GM11168 (cell line): ENCODE measurements at regions not wholly inside any gene's neighbourhood (a gene's known extent, or its start where the extent isn't known, plus 50 kb on each side); places are given as distances from the start of the nearest gene placed in this dataset.

ENCODE experiments used
- in situ Hi-C: fragments of 300-500 bp; cut with MboI; formaldehyde crosslinking; loops from one replicate; pipeline ENCODE4 v1.12.0; 2022; ENCODE audit warnings: low sequenced_read_pairs; ENCODE audit not compliant: unreplicated experiment

DNA sequence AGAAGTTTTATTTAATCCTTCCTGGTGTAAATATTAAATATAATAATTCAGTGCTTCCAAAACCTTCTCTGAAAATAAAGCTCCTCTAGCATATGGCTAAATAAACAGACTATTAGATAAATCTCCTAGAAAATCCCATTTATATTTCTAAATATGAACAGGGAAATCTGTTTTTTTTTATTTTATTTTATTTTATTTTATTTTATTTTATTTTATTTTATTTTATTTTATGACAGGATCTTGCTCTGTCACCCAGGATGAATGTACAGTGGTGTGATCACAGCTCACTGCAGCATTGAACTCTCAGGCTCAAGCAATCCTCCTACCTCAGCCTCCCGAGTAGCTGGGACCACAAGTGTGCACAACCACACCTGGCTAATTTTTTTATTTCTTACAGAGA lies 673.5 kb downstream of the IRS1 start:
- in situ Hi-C loops = no loop called here

DNA sequence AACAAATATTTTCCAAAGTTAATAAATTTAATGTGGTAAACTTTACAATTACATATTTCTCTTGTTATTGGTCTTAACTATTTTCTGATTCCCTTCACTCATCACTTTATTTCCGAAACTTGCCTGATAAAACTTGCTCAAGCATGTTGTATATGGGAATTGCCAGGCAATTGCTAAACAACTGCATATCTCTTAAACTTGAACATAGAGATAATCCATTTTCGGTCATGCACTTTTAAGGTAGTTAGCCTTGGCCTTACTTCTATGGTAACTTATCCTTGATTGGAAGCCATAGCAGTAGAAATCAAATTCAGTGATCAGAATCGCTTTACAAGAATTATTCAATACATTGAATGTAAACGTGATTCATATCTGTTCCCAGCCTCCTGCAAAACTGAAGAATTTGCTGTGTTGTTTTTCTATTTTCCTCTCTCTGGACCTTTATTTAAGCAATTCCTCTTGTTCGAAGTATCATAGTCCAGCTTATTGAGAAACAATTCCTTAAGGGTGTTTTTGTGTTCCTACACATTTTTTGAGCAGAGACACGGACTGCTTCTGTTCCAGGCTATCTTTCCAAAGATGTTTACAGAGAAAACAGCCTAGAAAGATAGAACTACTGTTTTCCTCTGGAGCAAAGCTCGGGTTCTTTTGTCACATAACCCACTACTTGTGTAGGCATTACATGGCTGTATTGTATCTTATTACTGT lies 674.3 kb downstream of the IRS1 start:
- in situ Hi-C loops = no loop called here

DNA sequence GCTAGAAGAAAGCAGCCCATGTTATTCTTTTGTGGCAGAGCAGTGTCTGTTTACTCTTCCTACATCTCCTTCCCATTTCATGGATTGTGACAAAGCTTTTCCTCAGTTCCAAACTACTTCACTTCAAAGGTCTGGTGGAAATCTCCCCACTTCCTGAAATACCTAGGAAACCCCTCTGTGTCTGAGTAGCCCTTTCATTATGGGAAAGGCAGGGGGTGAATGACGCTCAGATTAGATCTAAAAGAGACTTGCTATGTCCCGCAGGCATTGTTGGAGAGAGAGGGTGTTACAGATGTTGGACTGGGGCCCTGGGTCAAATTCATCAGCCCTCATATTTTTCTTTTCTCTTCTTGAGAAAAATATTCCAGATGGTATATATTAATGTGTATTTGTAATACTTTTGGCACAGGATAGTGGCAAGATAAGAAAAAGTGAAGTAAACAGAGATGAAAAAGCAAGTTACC lies 675.0 kb downstream of the IRS1 start:
- in situ Hi-C loops = no loop called here

DNA sequence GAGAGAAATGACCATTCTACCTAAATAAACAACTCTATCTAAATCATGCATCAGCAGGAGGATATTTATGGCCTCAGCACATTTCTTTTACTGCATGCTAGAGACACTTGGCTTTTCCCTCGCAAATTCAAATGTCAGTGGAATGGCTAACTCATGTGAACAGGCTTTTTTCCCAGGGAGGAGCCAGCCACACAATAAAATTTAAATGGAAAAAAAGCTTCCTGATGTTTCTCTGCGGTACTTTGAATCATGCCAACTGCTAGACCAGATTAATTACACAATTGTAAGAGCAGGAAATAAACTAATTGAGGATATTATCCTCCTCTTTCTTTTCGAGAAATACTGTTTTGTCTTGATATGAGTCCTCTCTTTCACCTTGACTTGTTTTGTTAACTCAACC lies 676.3 kb downstream of the IRS1 start:
- in situ Hi-C loops = no loop called here

DNA sequence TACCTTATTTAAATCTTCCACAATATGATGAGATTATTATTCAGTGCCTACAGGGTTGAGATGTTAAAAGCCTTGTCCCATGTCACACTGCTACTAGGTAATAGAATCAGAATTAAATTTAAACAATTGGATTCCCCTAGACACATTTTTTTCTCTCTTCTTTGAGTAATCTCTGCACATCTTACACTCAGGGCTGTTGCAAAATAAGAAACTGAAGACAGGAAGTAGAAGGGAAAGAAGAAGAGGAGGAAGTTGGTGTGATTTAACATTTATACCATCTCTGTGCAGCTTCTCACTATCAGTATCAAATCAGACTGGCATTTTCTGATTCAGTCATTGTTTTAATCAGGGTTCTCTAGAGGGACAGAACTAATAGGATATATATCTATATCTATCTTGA lies 677.6 kb downstream of the IRS1 start:
- in situ Hi-C loops = no loop called here

- in situ Hi-C loops = no loop called here
Measured at GRCh38 chr2:226121046-226121738, 678.4 kb downstream of the IRS1 start.

DNA sequence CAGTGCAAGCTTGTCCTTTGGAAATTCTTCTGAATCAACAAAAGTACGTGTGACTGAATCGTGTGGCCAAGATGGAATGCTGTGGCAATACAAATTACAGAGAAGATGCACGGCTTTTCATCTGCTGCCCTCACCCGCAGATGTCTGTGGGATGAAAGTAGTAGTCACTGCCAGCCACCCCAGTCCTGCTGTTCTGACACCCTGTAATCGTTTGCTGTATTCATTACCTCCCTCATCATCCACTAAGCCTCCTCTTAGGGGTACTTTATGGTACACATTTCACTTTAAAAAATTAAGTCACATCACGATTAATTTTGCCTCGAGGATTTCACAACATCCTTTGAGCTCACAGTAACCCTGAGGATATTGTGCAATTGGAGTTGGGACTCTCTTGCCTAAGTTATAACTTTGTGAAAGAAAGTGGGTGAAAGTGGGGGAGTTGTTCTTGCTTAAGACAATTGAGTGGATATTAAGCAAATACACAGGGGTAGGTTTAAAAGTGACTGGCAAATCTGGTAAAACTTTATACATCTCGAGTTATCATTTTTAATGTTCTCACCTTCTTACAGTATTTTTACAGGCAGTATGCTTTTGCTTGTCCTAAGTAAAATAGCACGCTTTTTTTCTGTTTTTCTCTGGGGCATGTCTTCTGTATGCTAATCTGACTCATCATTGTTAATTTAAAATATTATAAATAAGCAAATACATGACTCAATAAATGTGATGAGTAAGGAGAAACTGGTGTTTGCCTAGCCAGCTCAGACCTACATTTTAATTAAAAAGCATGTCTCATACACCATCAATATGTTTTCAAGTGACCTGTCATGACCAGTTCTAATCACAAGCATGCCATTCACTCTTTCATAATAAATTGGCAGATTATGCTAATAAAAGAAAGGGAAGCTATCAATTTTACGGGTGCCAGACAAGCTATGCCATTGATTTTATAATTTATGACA lies 680.9 kb downstream of the IRS1 start:
- in situ Hi-C loops = no loop called here

DNA sequence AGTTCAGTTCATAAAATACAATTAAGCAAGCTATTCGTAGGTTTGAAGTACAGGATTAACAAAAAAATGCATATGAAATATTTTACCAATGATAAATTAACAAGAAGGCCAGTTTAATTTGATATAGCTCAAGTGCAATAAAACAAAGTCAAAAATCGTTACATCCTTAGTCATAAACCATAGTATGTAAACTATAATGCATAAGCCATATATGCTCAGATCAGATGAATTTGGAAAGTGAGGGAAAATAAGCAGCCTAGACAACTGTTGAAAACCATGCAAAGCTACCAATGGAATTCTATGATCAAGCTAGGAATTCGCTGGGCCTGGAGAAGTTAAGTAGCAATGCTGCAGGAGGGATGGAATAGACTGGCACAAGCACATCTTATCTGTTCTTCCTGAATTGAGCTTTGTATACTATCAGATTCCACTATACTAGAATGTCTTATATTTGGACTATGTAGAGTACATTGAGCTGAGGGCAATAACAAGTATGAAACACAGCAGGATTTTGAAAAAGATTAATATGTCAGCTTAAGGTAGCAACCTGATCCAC lies 682.0 kb downstream of the IRS1 start:
- in situ Hi-C loops = no loop called here

- in situ Hi-C loops = no loop called here
Measured at GRCh38 chr2:226116346-226116745, 683.3 kb downstream of the IRS1 start.

DNA sequence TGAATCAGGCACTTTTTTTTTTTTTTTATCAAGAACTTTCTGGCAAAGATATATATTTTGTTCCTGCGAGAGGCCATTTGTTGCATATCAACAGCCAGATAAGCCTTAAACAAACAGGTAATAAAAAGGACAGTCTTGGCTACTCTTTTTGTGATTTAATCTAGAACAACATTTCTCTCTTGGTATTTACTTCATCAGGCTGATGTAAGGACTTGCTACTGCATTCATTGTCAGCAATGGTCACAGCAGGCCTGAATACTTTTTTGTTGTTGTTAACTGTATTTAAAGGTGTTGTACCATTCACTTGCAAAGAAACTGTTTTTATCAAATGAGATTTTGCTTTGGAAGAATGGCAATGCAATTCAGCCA lies 683.8 kb downstream of the IRS1 start:
- in situ Hi-C loops = no loop called here

DNA sequence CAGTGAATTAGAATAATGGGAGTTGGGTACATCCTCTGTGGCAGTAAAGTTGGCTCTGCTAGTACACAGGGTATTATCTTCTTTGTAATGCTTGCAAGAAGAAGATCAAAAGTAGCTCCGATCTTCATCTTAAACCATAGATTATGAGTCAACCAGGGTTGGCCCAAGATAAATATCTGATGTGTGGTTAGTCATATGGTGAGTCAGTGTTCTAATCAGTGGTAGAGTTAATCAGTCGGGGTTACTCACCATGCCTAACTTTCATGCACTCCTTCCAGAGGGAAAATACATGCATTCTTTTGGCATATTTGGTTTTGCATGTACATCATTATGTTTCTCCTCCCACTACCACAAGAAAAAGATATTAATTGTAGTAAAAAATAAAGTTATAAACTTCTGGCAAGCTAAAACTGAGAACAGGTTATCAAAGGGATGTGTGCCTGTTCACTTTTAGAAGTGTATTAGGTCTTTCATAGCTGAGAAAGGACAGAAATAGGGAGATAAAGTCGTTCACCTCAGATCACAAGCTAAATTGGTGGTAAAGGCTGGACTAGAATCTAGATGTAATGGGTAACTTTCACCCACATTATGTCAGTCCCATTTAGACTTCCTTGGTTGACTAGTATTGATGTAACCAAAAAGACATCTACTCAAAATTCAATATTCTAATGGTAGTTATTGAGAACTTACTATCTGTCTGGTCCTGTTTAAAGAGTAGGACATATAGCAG lies 684.4 kb downstream of the IRS1 start:
- in situ Hi-C loops = no loop called here

DNA sequence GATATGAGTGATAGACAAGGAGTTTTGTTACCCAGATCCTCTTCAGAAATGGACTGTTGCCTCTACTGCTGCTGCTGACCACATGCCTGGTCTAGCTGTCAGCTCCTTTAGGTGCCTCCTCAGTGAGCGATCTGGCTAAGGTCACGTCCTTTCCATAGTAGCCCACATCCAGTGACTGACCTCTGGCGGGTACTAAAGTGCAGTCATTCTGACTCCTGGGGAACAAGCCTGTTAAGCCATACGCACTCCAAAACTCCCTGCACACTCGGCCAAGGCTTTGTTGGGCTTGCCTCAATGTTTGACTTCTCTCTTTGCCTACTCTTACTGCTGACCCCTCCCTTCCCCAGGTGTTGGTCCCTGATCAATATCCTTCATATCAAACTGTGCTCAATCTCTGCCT lies 685.2 kb downstream of the IRS1 start:
- in situ Hi-C loops = no loop called here

- in situ Hi-C loops = no loop called here
Measured at GRCh38 chr2:226098861-226099745, 699.6 kb downstream of the NYAP2 start.

- in situ Hi-C loops = no loop called here
Measured at GRCh38 chr2:226095058-226095457, 695.5 kb downstream of the NYAP2 start.

DNA sequence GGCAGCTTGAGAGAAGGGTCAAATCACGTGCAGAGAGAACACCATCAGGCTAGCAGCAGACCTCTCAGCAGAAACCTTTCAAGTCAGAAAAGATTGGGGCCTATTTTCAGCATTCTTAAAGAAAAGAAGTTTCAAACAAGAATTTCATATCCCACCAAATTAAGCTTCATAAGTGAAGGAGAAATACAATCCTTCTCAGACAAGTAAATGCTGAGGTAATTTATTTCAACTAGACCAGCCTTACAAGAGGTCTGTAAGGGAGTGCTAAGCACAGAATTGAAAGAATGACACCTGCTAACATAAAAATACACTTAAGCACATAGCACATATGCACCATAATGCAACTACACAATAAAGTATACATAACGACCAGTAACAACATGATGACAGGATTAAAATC lies 693.9 kb downstream of the NYAP2 start:
- in situ Hi-C loops = no loop called here

GRCh38 chr2:226088366-226088674 lies 688.8 kb downstream of the NYAP2 start:
- in situ Hi-C loops = no loop called here

DNA sequence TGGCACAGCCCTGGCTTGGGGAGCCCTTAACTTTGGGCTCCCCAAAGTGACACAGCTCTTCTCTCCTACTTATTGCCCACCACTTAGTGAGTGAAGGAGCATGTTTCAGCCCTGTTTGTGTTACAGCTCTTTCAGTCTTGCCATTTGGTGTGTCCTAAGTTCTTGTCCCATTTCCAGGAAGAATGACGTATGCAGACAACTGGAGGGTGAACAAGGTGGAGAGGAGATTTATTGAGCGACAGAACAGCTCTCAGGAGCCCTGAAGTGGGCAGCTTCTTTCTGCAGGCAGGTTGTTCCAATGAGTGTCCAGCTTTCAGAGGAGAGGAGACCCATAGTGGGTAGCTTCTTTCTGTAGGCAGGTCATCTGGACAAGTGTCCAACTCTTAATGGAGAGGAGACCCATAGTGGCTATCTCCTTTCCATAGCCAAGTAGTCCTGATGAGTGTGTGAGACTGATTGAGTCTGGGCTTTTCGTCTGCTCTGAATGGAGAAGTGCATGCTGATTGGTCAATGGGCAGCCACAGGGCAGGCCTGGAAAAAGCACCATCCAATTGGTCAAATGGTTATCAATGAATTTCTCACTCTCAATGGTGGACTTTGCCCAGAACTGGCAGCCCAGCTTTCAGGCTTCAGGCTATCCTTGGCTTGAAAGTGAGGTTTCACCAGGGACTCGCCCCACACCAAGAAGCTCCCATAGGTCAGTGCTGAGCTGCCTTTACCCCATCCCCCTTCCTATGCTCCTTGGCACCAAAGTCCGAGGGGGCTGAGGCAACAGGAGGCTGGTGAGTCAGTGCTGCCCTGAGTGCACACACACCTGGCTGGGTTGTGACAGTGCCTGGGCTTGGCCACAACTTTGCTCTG lies 688.2 kb downstream of the NYAP2 start:
- in situ Hi-C loops = no loop called here

DNA sequence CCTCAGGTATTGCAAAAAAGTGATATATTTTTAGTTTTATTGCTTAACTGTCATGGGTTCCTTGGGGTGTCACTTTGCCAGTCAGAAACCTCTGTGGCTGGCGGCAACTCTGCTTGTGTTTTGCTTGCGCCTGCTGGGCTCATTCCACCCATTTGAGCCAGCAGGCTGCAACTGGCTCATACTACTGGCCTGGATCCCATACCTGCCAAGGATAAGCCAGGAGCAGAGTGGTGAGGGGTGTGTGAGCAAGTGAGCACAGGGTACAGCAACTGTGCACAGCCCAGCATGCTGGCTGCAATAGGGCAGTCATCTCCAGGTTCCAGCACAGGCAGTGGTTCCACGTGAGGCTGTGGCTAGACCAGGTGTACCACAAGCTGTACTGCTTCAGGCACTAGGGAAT lies 687.5 kb downstream of the NYAP2 start:
- in situ Hi-C loops = no loop called here
